ENCODE measurements at regions not wholly inside any gene's neighbourhood (a gene's known extent, or its start where the extent isn't known, plus 50 kb on each side); places are given as distances from the start of the nearest gene placed in this dataset.

DNA sequence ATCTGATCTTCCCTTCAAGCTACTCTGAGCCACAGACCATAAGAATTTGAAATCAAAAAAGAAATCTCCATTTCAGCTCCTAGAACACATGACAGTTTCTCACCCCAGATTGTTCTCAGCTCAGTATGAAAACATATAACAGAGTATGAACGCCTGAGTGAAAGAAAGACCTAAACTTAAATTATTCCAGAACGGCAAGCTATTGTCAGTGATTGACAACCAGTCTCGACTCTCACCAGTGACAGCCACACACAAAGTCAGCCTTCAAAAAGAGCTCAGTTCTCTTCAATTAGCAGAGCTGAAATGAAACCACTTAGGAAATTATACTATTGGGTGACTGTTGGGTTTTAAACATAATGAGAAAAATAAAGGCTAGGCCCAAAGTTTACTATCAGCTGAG is 312.8 kb downstream of the OMA1 start:
- Histone ChIP-seq H3K4me3 (replicated peaks in 1 of 4; ENCODE audit: control extremely low read depth in 1 of 4, insufficient read depth in 1 of 4, low read depth in 3 of 4, low read length in 4 of 4) (no peak overlapping the region), H2AFZ (ENCODE audit: low read length) (no peak overlapping the region), H3K79me2 (ENCODE audit: control insufficient read depth, insufficient read depth, low read length) (no peaks in the 10 kb centered on the region), H3K27ac (ENCODE audit: insufficient read depth, low read length) (no peak overlapping the region), H4K20me1 (ENCODE audit: control insufficient read depth, extremely low read depth, insufficient read depth, low read length) (no peaks in the 10 kb centered on the region), H3K9me3 (ENCODE audit: control insufficient read depth, insufficient read depth, low read depth, low read length) (no peaks in the 10 kb centered on the region), H3K27me3 (ENCODE audit: control insufficient read depth, insufficient read depth, low read length) (no peaks in the 10 kb centered on the region), H3K4me1 (ENCODE audit: control insufficient read depth, extremely low read depth, insufficient read depth, low read length) (no peaks in the 10 kb centered on the region), H3K4me2 (ENCODE audit: extremely low read depth, insufficient read depth, low read length) (no peak overlapping the region), H3K36me3 (ENCODE audit: control insufficient read depth, insufficient read depth, low read length) (no peaks in the 10 kb centered on the region), H3K9ac (ENCODE audit: insufficient read depth, low read length) (no peak overlapping the region)
- TF ChIP-seq, protein P1, sequence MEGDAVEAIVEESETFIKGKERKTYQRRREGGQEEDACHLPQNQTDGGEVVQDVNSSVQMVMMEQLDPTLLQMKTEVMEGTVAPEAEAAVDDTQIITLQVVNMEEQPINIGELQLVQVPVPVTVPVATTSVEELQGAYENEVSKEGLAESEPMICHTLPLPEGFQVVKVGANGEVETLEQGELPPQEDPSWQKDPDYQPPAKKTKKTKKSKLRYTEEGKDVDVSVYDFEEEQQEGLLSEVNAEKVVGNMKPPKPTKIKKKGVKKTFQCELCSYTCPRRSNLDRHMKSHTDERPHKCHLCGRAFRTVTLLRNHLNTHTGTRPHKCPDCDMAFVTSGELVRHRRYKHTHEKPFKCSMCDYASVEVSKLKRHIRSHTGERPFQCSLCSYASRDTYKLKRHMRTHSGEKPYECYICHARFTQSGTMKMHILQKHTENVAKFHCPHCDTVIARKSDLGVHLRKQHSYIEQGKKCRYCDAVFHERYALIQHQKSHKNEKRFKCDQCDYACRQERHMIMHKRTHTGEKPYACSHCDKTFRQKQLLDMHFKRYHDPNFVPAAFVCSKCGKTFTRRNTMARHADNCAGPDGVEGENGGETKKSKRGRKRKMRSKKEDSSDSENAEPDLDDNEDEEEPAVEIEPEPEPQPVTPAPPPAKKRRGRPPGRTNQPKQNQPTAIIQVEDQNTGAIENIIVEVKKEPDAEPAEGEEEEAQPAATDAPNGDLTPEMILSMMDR (conservative IDR thresholded peaks at IDR 0.05 in 1 of 2, IDR thresholded peaks at IDR 0.05 in 1 of 2; ENCODE audit: low read depth in 1 of 2, low read length in 2 of 2): no peak
- no peak for TF ChIP-seq EZH2 (IDR thresholded peaks at IDR 0.05; ENCODE audit: low read length, missing control alignments)
- no peak for DNase-seq (ENCODE audit: low read depth in 2 of 2)

GRCh38 chr1:58231204-58231603 is 315.3 kb downstream of the OMA1 start:
- TF ChIP-seq, protein P1 (conservative IDR thresholded peaks at IDR 0.05 in 1 of 2, IDR thresholded peaks at IDR 0.05 in 1 of 2; ENCODE audit: low read depth in 1 of 2, low read length in 2 of 2): no peak
- TF ChIP-seq EZH2 (IDR thresholded peaks at IDR 0.05; ENCODE audit: low read length, missing control alignments): no peak
- H3K4me1 ChIP-seq (ENCODE audit: control insufficient read depth, extremely low read depth, insufficient read depth, low read length): no peaks in the 10 kb centered on the region
- H3K9me3 ChIP-seq (ENCODE audit: control insufficient read depth, insufficient read depth, low read depth, low read length): no peaks in the 10 kb centered on the region
- H3K9ac ChIP-seq (ENCODE audit: insufficient read depth, low read length): no peak overlapping the region
- H4K20me1 ChIP-seq (ENCODE audit: control insufficient read depth, extremely low read depth, insufficient read depth, low read length): no peaks in the 10 kb centered on the region
- H3K36me3 ChIP-seq (ENCODE audit: control insufficient read depth, insufficient read depth, low read length): no peaks in the 10 kb centered on the region
- no peak overlapping the region for H2AFZ ChIP-seq (ENCODE audit: low read length)
- H3K27me3 ChIP-seq (ENCODE audit: control insufficient read depth, insufficient read depth, low read length): no peaks in the 10 kb centered on the region
- no peak for DNase-seq (ENCODE audit: low read depth in 2 of 2)
- no peaks in the 10 kb centered on the region for H3K79me2 ChIP-seq (ENCODE audit: control insufficient read depth, insufficient read depth, low read length)
- no peak overlapping the region for H3K4me3 ChIP-seq (replicated peaks in 1 of 4; ENCODE audit: control extremely low read depth in 1 of 4, insufficient read depth in 1 of 4, low read depth in 3 of 4, low read length in 4 of 4)
- no peak overlapping the region for H3K4me2 ChIP-seq (ENCODE audit: extremely low read depth, insufficient read depth, low read length)
- H3K27ac ChIP-seq (ENCODE audit: insufficient read depth, low read length): no peak overlapping the region

- H3K9me3 ChIP-seq (ENCODE audit: control insufficient read depth, insufficient read depth, low read depth, low read length): no peaks in the 10 kb centered on the region
- TF ChIP-seq EZH2 (IDR thresholded peaks at IDR 0.05; ENCODE audit: low read length, missing control alignments): no peak
- TF ChIP-seq, protein P1 (conservative IDR thresholded peaks at IDR 0.05 in 1 of 2, IDR thresholded peaks at IDR 0.05 in 1 of 2; ENCODE audit: low read depth in 1 of 2, low read length in 2 of 2): no peak
- DNase-seq (ENCODE audit: low read depth in 2 of 2): no peak
- H2AFZ ChIP-seq (ENCODE audit: low read length): no peak overlapping the region
- H3K4me3 ChIP-seq (replicated peaks in 1 of 4; ENCODE audit: control extremely low read depth in 1 of 4, insufficient read depth in 1 of 4, low read depth in 3 of 4, low read length in 4 of 4): no peak overlapping the region
- H4K20me1 ChIP-seq (ENCODE audit: control insufficient read depth, extremely low read depth, insufficient read depth, low read length): no peaks in the 10 kb centered on the region
- H3K4me2 ChIP-seq (ENCODE audit: extremely low read depth, insufficient read depth, low read length): no peak overlapping the region
- no peak overlapping the region for H3K9ac ChIP-seq (ENCODE audit: insufficient read depth, low read length)
- H3K79me2 ChIP-seq (ENCODE audit: control insufficient read depth, insufficient read depth, low read length): no peaks in the 10 kb centered on the region
- H3K27me3 ChIP-seq (ENCODE audit: control insufficient read depth, insufficient read depth, low read length): no peaks in the 10 kb centered on the region
- no peak overlapping the region for H3K27ac ChIP-seq (ENCODE audit: insufficient read depth, low read length)
- H3K36me3 ChIP-seq (ENCODE audit: control insufficient read depth, insufficient read depth, low read length): no peaks in the 10 kb centered on the region
- H3K4me1 ChIP-seq (ENCODE audit: control insufficient read depth, extremely low read depth, insufficient read depth, low read length): no peaks in the 10 kb centered on the region
Measured at GRCh38 chr1:58227604-58228003, 318.9 kb downstream of the OMA1 start.
